ENCODE measurements at regions not wholly inside any gene's neighbourhood (a gene's known extent, or its start where the extent isn't known, plus 50 kb on each side); places are given as distances from the start of the nearest gene placed in this dataset.

GRCh38 chr7:86257894-86258293 lies 385.8 kb upstream of the GRM3 start:
- no peak for DNase-seq (ENCODE audit: low spot score)
- no peak for TF ChIP-seq CTCF (IDR thresholded peaks at IDR 0.05)
- ATAC-seq (ENCODE audit: low FRiP score) = no peak

GRCh38 chr7:86252406-86252805 lies 391.3 kb upstream of the GRM3 start:
- no peak for DNase-seq (ENCODE audit: low spot score)

GRCh38 chr7:86248977-86249376 lies 394.7 kb upstream of the GRM3 start:
- no peak for TF ChIP-seq CTCF (IDR thresholded peaks at IDR 0.05)
- ATAC-seq (ENCODE audit: low FRiP score) = no peak
- DNase-seq (ENCODE audit: low spot score) = no peak

More at GRCh38 chr7:86252406-86252805, 391.3 kb upstream of the GRM3 start:
- TF ChIP-seq CTCF (IDR thresholded peaks at IDR 0.05) = no peak
- no peak for ATAC-seq (ENCODE audit: low FRiP score)

- ATAC-seq (ENCODE audit: low FRiP score) = no peak
- no peak for DNase-seq (ENCODE audit: low spot score)
- no peak for TF ChIP-seq CTCF (IDR thresholded peaks at IDR 0.05)
These were observed 400.5 kb upstream of the GRM3 start for GRCh38 chr7:86243171-86243570.

- ATAC-seq (ENCODE audit: low FRiP score) = no peak
- no peak for TF ChIP-seq CTCF (IDR thresholded peaks at IDR 0.05)
- no peak for DNase-seq (ENCODE audit: low spot score)
These were observed 417.5 kb upstream of the GRM3 start for GRCh38 chr7:86226191-86226590.

GRCh38 chr7:86222806-86223205 lies 420.9 kb upstream of the GRM3 start:
- DNase-seq (ENCODE audit: low spot score) = no peak
- TF ChIP-seq CTCF (IDR thresholded peaks at IDR 0.05) = no peak
- no peak for ATAC-seq (ENCODE audit: low FRiP score)

GRCh38 chr7:86214734-86215133 lies 429.0 kb upstream of the GRM3 start:
- ATAC-seq (ENCODE audit: low FRiP score) = no peak
- TF ChIP-seq CTCF (IDR thresholded peaks at IDR 0.05) = no peak
- no peak for DNase-seq (ENCODE audit: low spot score)
